Liver (tissue), 8 donors: ENCODE measurements at regions not wholly inside any gene's neighbourhood (a gene's known extent, or its start where the extent isn't known, plus 50 kb on each side); places are given as distances from the start of the nearest gene placed in this dataset.

Source experiments
- DNase-seq: peaks from one replicate; pipeline ENCODE4 v3.0.0-alpha.2; 2017; ENCODE audit warnings: low spot score
- H3K27ac ChIP-seq, 2 donors: one replicate each; pipeline ENCODE4 v1.7.0; 2013; ENCODE audit warnings: inconsistent platforms in 2 of 2, low read length in 2 of 2, control low read depth in 1 of 2, low read depth in 1 of 2, mild to moderate bottlenecking in 1 of 2
- H3K27me3 ChIP-seq, 4 donors: one replicate each; pipeline versions ENCODE4 v1.6.1 to v1.7.0; 2013; ENCODE audit warnings: low read length in 3 of 4, inconsistent platforms in 1 of 4, mild to moderate bottlenecking in 1 of 4, moderate library complexity in 1 of 4; ENCODE audit not compliant: control insufficient read depth in 4 of 4, insufficient read depth in 4 of 4
- H3K36me3 ChIP-seq, 4 donors: one replicate each; pipeline versions ENCODE4 v1.6.1 to v1.7.0; 2013; ENCODE audit warnings: low read length in 3 of 4, mild to moderate bottlenecking in 3 of 4, low read depth in 1 of 4, moderate library complexity in 1 of 4; ENCODE audit not compliant: control insufficient read depth in 4 of 4, insufficient read depth in 3 of 4
- H3K4me1 ChIP-seq, 4 donors: one replicate each; pipeline versions ENCODE4 v1.6.1 to v1.7.0; 2013; ENCODE audit warnings: low read length in 3 of 4, mild to moderate bottlenecking in 3 of 4, moderate library complexity in 1 of 4; ENCODE audit not compliant: control insufficient read depth in 4 of 4, insufficient read depth in 4 of 4
- H3K4me3 ChIP-seq, 3 donors: one replicate each; pipeline versions ENCODE4 v1.6.1 to v1.7.0; 2013; ENCODE audit warnings: low read length in 3 of 3, control low read depth in 1 of 3, low read depth in 1 of 3, mild to moderate bottlenecking in 1 of 3
- H3K9ac ChIP-seq, 2 donors: one replicate each; pipeline ENCODE4 v1.7.0; 2013; ENCODE audit warnings: low read length in 2 of 2, mild to moderate bottlenecking in 2 of 2, moderate library complexity in 2 of 2, control low read depth in 1 of 2, low read depth in 1 of 2
- H3K9me3 ChIP-seq, 4 donors: one replicate each; pipeline versions ENCODE4 v1.6.1 to v1.7.0; 2013; ENCODE audit warnings: low read length in 3 of 4; ENCODE audit not compliant: control insufficient read depth in 4 of 4
- EGR1 ChIP-seq, 2 donors: IDR thresholded peaks; 2 replicates each; pipeline ENCODE4 v1.6.1; 2016 to 2018; ENCODE audit warnings: antibody characterized with exemption in 2 of 2, low read depth in 2 of 2
- FOXA1 ChIP-seq: IDR thresholded peaks from 2 replicates; pipeline ENCODE4 v1.6.1; 2016; ENCODE audit warnings: antibody characterized with exemption
- FOXA2 ChIP-seq: IDR thresholded peaks from 2 replicates; pipeline ENCODE4 v1.6.1; 2016; ENCODE audit warnings: antibody characterized with exemption
- HNF4A ChIP-seq, 2 donors: conservative IDR thresholded peaks; 2 replicates each; pipeline ENCODE4 v1.6.1; 2016; ENCODE audit warnings: antibody characterized with exemption in 2 of 2, mild to moderate bottlenecking in 2 of 2
- HNF4G ChIP-seq: IDR thresholded peaks from 2 replicates; pipeline ENCODE4 v1.6.1; 2016; ENCODE audit warnings: antibody characterized with exemption
- JUND ChIP-seq, 2 donors: IDR thresholded peaks; 2 replicates each; pipeline ENCODE4 v1.6.1; 2016; ENCODE audit warnings: antibody characterized with exemption in 2 of 2
- MAX ChIP-seq: IDR thresholded peaks from 2 replicates; pipeline ENCODE4 v1.6.1; 2016; ENCODE audit warnings: antibody characterized with exemption
- NR2F2 ChIP-seq: IDR thresholded peaks from 2 replicates; pipeline ENCODE4 v1.6.1; 2016; ENCODE audit warnings: antibody characterized with exemption
- RAD21 ChIP-seq, 2 donors: IDR thresholded peaks; 2 replicates each; pipeline ENCODE4 v1.6.1; 2016; ENCODE audit warnings: antibody characterized with exemption in 2 of 2, mild to moderate bottlenecking in 2 of 2
- REST ChIP-seq: IDR thresholded peaks from 2 replicates; pipeline ENCODE4 v1.6.1; 2016; ENCODE audit warnings: antibody characterized with exemption, mild to moderate bottlenecking
- RXRA ChIP-seq, 2 donors: IDR thresholded peaks; 2 replicates each; pipeline ENCODE4 v1.6.1; 2017 to 2018; ENCODE audit warnings: antibody characterized with exemption in 2 of 2, mild to moderate bottlenecking in 1 of 2
- SP1 ChIP-seq: IDR thresholded peaks from 2 replicates; pipeline ENCODE4 v1.6.1; 2018; ENCODE audit warnings: antibody characterized with exemption, mild to moderate bottlenecking
- WGBS: extraction: QIAGEN DNeasy Blood & Tissue Kit; methylation state at CpG from one replicate; pipeline ENCODE4 v1.1.7; 2013; 5-methylcytosine and 5-hydroxymethylcytosine counted together
- TF ChIP-seq, protein P1 (sequence below): IDR thresholded peaks from 2 replicates; pipeline ENCODE4 v1.6.1; 2016; ENCODE audit warnings: antibody characterized with exemption
- TF ChIP-seq, protein P2 (sequence below): fragments of 150-350 bp; IDR thresholded peaks from 2 replicates; pipeline ENCODE4 v1.5.1; 2017; ENCODE audit warnings: improper control_type of control experiment, low read depth, low read length; ENCODE audit not compliant: missing input control
- TF ChIP-seq, protein P3 (sequence below): IDR thresholded peaks from 2 replicates; pipeline ENCODE4 v1.6.1; 2016; ENCODE audit warnings: antibody characterized with exemption
- donor health status: healthy.
- donor health status: healthy.
- donor health status: healthy.
- donor health status: healthy.
- donor health status: healthy.

DNA sequence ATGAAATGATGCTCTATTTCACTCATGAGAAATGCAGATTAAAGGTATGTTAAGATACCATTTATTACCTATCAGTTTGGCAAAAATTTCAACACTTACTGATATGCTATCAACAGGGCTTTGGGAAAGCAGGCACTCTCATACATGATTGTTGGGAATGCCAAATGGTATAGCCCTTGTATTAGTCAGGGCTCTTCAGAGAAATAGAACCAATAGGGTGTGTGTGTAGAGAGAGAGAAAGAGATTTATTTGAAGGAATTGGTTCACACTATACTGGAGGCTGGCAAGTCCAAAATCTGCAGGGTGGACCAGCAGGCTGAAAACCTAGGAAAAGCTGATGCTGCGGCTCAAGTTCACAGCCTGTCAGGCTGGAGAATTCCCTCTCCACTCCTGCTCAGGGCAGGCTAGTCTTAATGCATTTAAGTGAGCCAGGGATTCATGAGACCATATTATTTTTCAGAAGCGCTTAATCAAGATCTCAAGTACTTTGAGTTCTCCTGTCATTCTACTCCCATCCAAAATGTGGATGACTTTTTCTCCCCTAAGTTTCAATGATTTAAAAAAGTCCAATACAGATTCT is 72.4 kb downstream of the NHLRC3 start:
- no peaks in the 10 kb centered on the region for H3K9me3 ChIP-seq
- DNase-seq: no peak
- TF ChIP-seq EGR1 (IDR thresholded peaks at IDR 0.05; ENCODE audit: low read depth in 2 of 2) (no peak), FOXA1 (no peak)
- H3K4me3 ChIP-seq: no peak overlapping the region
- no peaks in the 10 kb centered on the region for H3K27me3 ChIP-seq
- H3K4me1 ChIP-seq: no peaks in the 10 kb centered on the region
- WGBS: 83% methylated on average over 2 of the region's 2 CpGs
- no peaks in the 10 kb centered on the region for H3K36me3 ChIP-seq
- H3K9ac ChIP-seq: no peak overlapping the region
- H3K27ac ChIP-seq: no peak overlapping the region

GRCh38 chr13:39111145-39111544 is 72.9 kb downstream of the NHLRC3 start:
- Histone ChIP-seq H3K4me1 (no peaks in the 10 kb centered on the region), H3K27ac (no peak overlapping the region), H3K36me3 (no peaks in the 10 kb centered on the region), H3K9ac (no peak overlapping the region), H3K27me3 (no peaks in the 10 kb centered on the region), H3K9me3 (no peaks in the 10 kb centered on the region), H3K4me3 (no peak overlapping the region)
- no peak for DNase-seq
- TF ChIP-seq EGR1 (IDR thresholded peaks at IDR 0.05; ENCODE audit: low read depth in 2 of 2) (no peak), FOXA2 (no peak), HNF4G (no peak), MAX (no peak), JUND (IDR thresholded peaks at IDR 0.05) (no peak), RAD21 (IDR thresholded peaks at IDR 0.05) (no peak), NR2F2 (no peak), FOXA1 (no peak), SP1 (no peak)
- TF ChIP-seq, protein P1, sequence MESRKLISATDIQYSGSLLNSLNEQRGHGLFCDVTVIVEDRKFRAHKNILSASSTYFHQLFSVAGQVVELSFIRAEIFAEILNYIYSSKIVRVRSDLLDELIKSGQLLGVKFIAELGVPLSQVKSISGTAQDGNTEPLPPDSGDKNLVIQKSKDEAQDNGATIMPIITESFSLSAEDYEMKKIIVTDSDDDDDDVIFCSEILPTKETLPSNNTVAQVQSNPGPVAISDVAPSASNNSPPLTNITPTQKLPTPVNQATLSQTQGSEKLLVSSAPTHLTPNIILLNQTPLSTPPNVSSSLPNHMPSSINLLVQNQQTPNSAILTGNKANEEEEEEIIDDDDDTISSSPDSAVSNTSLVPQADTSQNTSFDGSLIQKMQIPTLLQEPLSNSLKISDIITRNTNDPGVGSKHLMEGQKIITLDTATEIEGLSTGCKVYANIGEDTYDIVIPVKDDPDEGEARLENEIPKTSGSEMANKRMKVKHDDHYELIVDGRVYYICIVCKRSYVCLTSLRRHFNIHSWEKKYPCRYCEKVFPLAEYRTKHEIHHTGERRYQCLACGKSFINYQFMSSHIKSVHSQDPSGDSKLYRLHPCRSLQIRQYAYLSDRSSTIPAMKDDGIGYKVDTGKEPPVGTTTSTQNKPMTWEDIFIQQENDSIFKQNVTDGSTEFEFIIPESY: no peak
- TF ChIP-seq, protein P2, sequence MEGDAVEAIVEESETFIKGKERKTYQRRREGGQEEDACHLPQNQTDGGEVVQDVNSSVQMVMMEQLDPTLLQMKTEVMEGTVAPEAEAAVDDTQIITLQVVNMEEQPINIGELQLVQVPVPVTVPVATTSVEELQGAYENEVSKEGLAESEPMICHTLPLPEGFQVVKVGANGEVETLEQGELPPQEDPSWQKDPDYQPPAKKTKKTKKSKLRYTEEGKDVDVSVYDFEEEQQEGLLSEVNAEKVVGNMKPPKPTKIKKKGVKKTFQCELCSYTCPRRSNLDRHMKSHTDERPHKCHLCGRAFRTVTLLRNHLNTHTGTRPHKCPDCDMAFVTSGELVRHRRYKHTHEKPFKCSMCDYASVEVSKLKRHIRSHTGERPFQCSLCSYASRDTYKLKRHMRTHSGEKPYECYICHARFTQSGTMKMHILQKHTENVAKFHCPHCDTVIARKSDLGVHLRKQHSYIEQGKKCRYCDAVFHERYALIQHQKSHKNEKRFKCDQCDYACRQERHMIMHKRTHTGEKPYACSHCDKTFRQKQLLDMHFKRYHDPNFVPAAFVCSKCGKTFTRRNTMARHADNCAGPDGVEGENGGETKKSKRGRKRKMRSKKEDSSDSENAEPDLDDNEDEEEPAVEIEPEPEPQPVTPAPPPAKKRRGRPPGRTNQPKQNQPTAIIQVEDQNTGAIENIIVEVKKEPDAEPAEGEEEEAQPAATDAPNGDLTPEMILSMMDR: no peak
- under 1% methylated on average over 2 of the region's 2 CpGs for WGBS

DNA sequence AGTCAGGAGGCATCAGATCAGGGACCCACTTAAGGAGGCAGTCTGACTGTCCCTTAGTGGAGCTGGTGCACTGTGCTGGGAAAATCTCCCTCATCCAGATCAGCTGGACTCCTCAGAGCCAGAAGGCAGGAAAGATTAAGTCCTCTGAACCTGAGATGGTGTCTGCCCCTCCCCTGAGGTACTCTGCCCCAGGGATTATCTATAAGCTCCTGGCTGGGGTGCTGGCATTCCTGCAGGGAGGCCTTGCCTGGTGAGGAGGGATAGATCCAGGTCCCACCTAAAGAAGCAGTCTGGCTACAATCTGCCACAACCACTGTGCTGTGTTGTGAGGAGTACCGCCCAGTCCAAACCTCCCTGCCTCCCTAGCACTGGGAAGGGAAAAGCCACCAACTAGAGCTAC is 81.2 kb downstream of the NHLRC3 start:
- Histone ChIP-seq H3K36me3 (no peaks in the 10 kb centered on the region), H3K27me3 (no peaks in the 10 kb centered on the region), H3K9me3 (peaks cover 0 to 4% (median 0%) of the 10 kb centered on the region in 4 donors), H3K9ac (no peak overlapping the region), H3K4me1 (no peaks in the 10 kb centered on the region), H3K4me3 (no peak overlapping the region), H3K27ac (no peak overlapping the region)
- no peak for TF ChIP-seq MAX
- TF ChIP-seq REST: no peak
- no peak for TF ChIP-seq HNF4A (conservative IDR thresholded peaks at IDR 0.05)
- no peak for TF ChIP-seq RXRA (IDR thresholded peaks at IDR 0.05)
- no peak for TF ChIP-seq FOXA1
- TF ChIP-seq SP1: no peak
- TF ChIP-seq, protein P2: no peak
- no peak for TF ChIP-seq HNF4G
- TF ChIP-seq, protein P3, sequence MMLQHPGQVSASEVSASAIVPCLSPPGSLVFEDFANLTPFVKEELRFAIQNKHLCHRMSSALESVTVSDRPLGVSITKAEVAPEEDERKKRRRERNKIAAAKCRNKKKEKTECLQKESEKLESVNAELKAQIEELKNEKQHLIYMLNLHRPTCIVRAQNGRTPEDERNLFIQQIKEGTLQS: no peak
- 92% methylated on average over 1 of the region's 1 CpG for WGBS
- no peak for DNase-seq
